Peyer's patch (tissue), 4 donors: ENCODE measurements at regions not wholly inside any gene's neighbourhood (a gene's known extent, or its start where the extent isn't known, plus 50 kb on each side); places are given as distances from the start of the nearest gene placed in this dataset.

Experiments
- POLR2A ChIP-seq, 2 donors: fragments of 450-650 bp; IDR thresholded peaks; one replicate each; pipeline ENCODE4 v1.5.1; 2017; ENCODE audit warnings: antibody characterized with exemption in 2 of 2, mild to moderate bottlenecking in 2 of 2, moderate library complexity in 2 of 2
- TF ChIP-seq, protein P1 (sequence below), 6 experiments: fragments of 450-650 bp in 4 of 6; fragments of 200-600 bp in 2 of 6; sonication (generic) in 1 of 6; IDR thresholded peaks; one replicate each; pipeline ENCODE4 v1.5.1; 2017 to 2019; ENCODE audit warnings: antibody characterized with exemption in 6 of 6, mild to moderate bottlenecking in 3 of 6, moderate library complexity in 1 of 6

DNA sequence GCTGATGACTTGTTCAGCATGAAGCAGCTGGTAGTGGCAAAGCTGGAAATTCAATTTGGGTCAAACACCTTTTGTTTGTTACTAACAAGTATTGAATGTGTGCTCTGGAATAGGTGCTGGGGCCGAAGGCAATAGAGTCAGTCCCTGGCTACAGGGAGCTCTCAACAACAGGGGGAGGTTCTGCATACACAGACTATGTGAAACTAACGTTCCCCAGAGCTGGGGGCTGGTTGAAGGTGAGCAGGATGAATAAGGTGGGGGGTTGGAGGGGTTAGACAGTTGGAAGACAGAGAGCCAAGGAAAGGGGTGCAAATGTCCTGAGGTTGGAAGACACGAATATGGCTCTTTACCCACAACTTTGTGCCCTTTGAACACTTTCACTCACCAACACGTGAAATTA lies 84.1 kb upstream of the PLPP4 start:
- TF ChIP-seq, protein P1, sequence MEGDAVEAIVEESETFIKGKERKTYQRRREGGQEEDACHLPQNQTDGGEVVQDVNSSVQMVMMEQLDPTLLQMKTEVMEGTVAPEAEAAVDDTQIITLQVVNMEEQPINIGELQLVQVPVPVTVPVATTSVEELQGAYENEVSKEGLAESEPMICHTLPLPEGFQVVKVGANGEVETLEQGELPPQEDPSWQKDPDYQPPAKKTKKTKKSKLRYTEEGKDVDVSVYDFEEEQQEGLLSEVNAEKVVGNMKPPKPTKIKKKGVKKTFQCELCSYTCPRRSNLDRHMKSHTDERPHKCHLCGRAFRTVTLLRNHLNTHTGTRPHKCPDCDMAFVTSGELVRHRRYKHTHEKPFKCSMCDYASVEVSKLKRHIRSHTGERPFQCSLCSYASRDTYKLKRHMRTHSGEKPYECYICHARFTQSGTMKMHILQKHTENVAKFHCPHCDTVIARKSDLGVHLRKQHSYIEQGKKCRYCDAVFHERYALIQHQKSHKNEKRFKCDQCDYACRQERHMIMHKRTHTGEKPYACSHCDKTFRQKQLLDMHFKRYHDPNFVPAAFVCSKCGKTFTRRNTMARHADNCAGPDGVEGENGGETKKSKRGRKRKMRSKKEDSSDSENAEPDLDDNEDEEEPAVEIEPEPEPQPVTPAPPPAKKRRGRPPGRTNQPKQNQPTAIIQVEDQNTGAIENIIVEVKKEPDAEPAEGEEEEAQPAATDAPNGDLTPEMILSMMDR (IDR thresholded peaks at IDR 0.05), result no peak
- no peak for TF ChIP-seq POLR2A (IDR thresholded peaks at IDR 0.05)
